ENCODE measurements at regions not wholly inside any gene's neighbourhood (a gene's known extent, or its start where the extent isn't known, plus 50 kb on each side); places are given as distances from the start of the nearest gene placed in this dataset.
A peak's percentile ranks its signal among the peaks of the same experiment; 100 is the strongest.

- POLR2A ChIA-PET: no interaction called here
- H3K4me3 ChIP-seq (ENCODE audit: low read depth, low read length): no peak overlapping the region
- CTCF ChIA-PET: no interaction called here
- no peaks in the 10 kb centered on the region for H3K36me3 ChIP-seq (ENCODE audit: control insufficient read depth, insufficient read depth, low read length)
- DNase-seq (ENCODE audit: low read depth): no peak
- H3K27me3 ChIP-seq (ENCODE audit: control insufficient read depth, insufficient read depth, low read length): no peaks in the 10 kb centered on the region
- TF ChIP-seq CTCF (IDR thresholded peaks at IDR 0.05; ENCODE audit: insufficient read depth, low read depth, low read length): no peak
These were observed 596.0 kb downstream of the COL12A1 start for GRCh38 chr6:74609871-74610270.

GRCh38 chr6:74607934-74608333 is 597.9 kb downstream of the COL12A1 start:
- no peak for TF ChIP-seq CTCF (IDR thresholded peaks at IDR 0.05; ENCODE audit: insufficient read depth, low read depth, low read length)
- Histone ChIP-seq H3K4me3 (ENCODE audit: low read depth, low read length) (no peak overlapping the region), H3K27me3 (ENCODE audit: control insufficient read depth, insufficient read depth, low read length) (no peaks in the 10 kb centered on the region), H3K36me3 (ENCODE audit: control insufficient read depth, insufficient read depth, low read length) (no peaks in the 10 kb centered on the region)
- no peak for DNase-seq (ENCODE audit: low read depth)
- ChIA-PET POLR2A (interaction anchor here (0.7 to 1.2 kb wide), 2 partner anchors 49 to 598 kb away, joined by 3 to 4 read pairs; partner anchors contain the start of gene COL12A1), CTCF (interaction anchor here (0.9 to 1.6 kb wide), 2 partner anchors 44 to 64 kb away, joined by 3 read pairs; no protein-coding TSS in a partner anchor)

- no peak for DNase-seq (ENCODE audit: low read depth)
- Histone ChIP-seq H3K36me3 (ENCODE audit: control insufficient read depth, insufficient read depth, low read length) (no peaks in the 10 kb centered on the region), H3K4me3 (ENCODE audit: low read depth, low read length) (no peak overlapping the region), H3K27me3 (ENCODE audit: control insufficient read depth, insufficient read depth, low read length) (no peaks in the 10 kb centered on the region)
- POLR2A ChIA-PET: interaction anchor here (0.5 to 0.7 kb wide), 2 partner anchors 598 to 1152 kb away, joined by 3 to 4 read pairs; partner anchors contain the start of gene COL12A1
- CTCF ChIA-PET: interaction anchor here (0.9 kb wide), 1 partner anchor 64 kb away, joined by 3 read pairs; no protein-coding TSS in a partner anchor
- no peak for TF ChIP-seq CTCF (IDR thresholded peaks at IDR 0.05; ENCODE audit: insufficient read depth, low read depth, low read length)
These were observed 598.4 kb downstream of the COL12A1 start for GRCh38 chr6:74607468-74607867.

- Histone ChIP-seq H3K4me3 (ENCODE audit: low read depth, low read length) (no peak overlapping the region), H3K27me3 (ENCODE audit: control insufficient read depth, insufficient read depth, low read length) (no peaks in the 10 kb centered on the region), H3K36me3 (ENCODE audit: control insufficient read depth, insufficient read depth, low read length) (no peaks in the 10 kb centered on the region)
- DNase-seq (ENCODE audit: low read depth): peak; percentile 86
- CTCF ChIA-PET: no interaction called here
- no peak for TF ChIP-seq CTCF (IDR thresholded peaks at IDR 0.05; ENCODE audit: insufficient read depth, low read depth, low read length)
- POLR2A ChIA-PET: no interaction called here
These were observed 599.2 kb downstream of the COL12A1 start for GRCh38 chr6:74606582-74607071.

- Histone ChIP-seq H3K27me3 (ENCODE audit: control insufficient read depth, insufficient read depth, low read length) (no peaks in the 10 kb centered on the region), H3K4me3 (ENCODE audit: low read depth, low read length) (no peak overlapping the region), H3K36me3 (ENCODE audit: control insufficient read depth, insufficient read depth, low read length) (no peaks in the 10 kb centered on the region)
- POLR2A ChIA-PET: no interaction called here
- CTCF ChIA-PET: interaction anchor here (1.0 kb wide), 1 partner anchor 598 kb away, joined by 3 read pairs; no protein-coding TSS in a partner anchor
- TF ChIP-seq CTCF (IDR thresholded peaks at IDR 0.05; ENCODE audit: insufficient read depth, low read depth, low read length): no peak
- no peak for DNase-seq (ENCODE audit: low read depth)
These were observed 599.8 kb downstream of the COL12A1 start for GRCh38 chr6:74605922-74606581.

All from BJ (cell line).